NT2/D1 (cell line): ENCODE measurements at regions not wholly inside any gene's neighbourhood (a gene's known extent, or its start where the extent isn't known, plus 50 kb on each side); places are given as distances from the start of the nearest gene placed in this dataset.

Experiments
- YY1 ChIP-seq: IDR thresholded peaks from 2 replicates; pipeline ENCODE4 v1.6.1; 2011; ENCODE audit not compliant: insufficient read length, insufficient read depth
- ZNF274 ChIP-seq: IDR thresholded peaks from 2 replicates; pipeline ENCODE4 v1.6.1; 2011; ENCODE audit warnings: mild to moderate bottlenecking, low read depth, low read length

DNA sequence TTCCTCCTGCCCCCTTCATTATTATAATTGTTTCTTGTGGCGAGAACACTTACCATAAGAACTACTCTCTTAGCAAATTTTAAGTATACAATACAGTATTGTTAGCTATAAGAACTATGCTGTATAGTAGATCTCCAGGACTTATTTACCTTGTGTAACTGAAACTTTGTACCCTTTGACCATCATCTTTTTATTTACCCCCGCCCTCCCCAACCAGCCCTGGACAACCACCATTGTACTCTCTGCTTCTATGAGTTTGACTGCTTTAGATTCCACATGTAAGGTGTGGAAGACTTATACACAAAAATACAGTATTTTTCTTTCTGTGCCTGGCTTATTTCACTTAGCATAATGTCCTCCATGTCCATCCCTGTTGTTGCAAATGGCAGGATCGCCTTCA is 161.1 kb downstream of the PHF8 start:
- TF ChIP-seq ZNF274 (no peak), YY1 (no peak)
